Thoracic aorta (tissue), 2 donors: ENCODE measurements at regions not wholly inside any gene's neighbourhood (a gene's known extent, or its start where the extent isn't known, plus 50 kb on each side); places are given as distances from the start of the nearest gene placed in this dataset.
"Not testable (repeated sequence)": the region's sequence is repeated elsewhere in the genome, so short reads cannot be mapped to it uniquely, and the experiment has no call there.

Experiments
- ATAC-seq: fragments of 150-250 bp; one replicate; pipeline ENCODE4 v1.8.0; 2017; ENCODE audit warnings: low read depth; ENCODE audit not compliant: insufficient number of reproducible peaks, low FRiP score
- DNase-seq: peaks from one replicate; pipeline ENCODE4 v3.0.0-alpha.2; 2020; ENCODE audit warnings: low spot score
- H3K27ac ChIP-seq, 2 donors: fragments of 200-600 bp; sonication (generic); 1 replicate in 1 of 2; 2 replicates in 1 of 2; pipeline ENCODE4 v1.5.1; 2016; ENCODE audit warnings: mild to moderate bottlenecking in 2 of 2, moderate library complexity in 2 of 2
- H3K27me3 ChIP-seq: fragments of 200-600 bp; sonication (generic); replicated peaks from 2 replicates; pipeline ENCODE4 v1.6.0; 2016; ENCODE audit warnings: mild to moderate bottlenecking; ENCODE audit not compliant: insufficient read depth
- H3K36me3 ChIP-seq: fragments of 200-600 bp; sonication (generic); one replicate; pipeline ENCODE4 v1.5.1; 2016
- H3K4me1 ChIP-seq, 2 donors: fragments of 200-600 bp; sonication (generic); 1 replicate in 1 of 2; 2 replicates in 1 of 2; pipeline versions ENCODE4 v1.5.1 to v1.6.0; 2016; ENCODE audit warnings: low read depth in 2 of 2, mild to moderate bottlenecking in 1 of 2; ENCODE audit not compliant: control insufficient read depth in 1 of 2
- H3K4me3 ChIP-seq: fragments of 200-600 bp; sonication (generic); 2 replicates; pipeline ENCODE4 v1.5.1; 2016; ENCODE audit warnings: mild to moderate bottlenecking
- H3K9me3 ChIP-seq: fragments of 200-600 bp; sonication (generic); 2 replicates; pipeline ENCODE4 v1.5.1; 2016
- TF ChIP-seq, protein P1 (sequence below): fragments of 200-600 bp; sonication (generic); IDR thresholded peaks from one replicate; pipeline ENCODE4 v1.5.1; 2019; ENCODE audit warnings: antibody characterized with exemption

DNA sequence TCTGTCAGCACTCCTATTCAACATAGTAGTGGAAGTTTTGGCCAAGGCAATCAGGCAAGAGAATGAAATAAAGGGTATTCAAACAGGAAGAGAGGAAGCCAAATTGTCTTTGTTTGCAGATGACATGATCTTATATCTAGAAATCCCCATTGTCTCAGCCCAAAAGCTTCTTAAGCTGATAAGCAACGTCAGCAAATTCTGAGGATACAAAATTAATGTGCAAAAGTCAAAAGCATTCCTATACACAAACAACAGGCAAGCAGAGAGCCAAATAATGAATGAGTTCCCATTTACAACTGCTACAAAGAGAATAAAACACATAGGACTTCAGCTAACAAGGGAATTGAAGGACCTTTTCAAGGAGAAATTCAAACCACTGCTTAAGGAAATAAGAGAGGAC, 280.4 kb upstream of the LUZP2 start:
- H3K27me3 ChIP-seq, result no peaks in the 10 kb centered on the region
- H3K9me3 ChIP-seq, result no peaks in the 10 kb centered on the region
- no peak overlapping the region for H3K27ac ChIP-seq
- no peak for DNase-seq
- no peaks in the 10 kb centered on the region for H3K36me3 ChIP-seq
- no peak overlapping the region for H3K4me3 ChIP-seq
- no peaks in the 10 kb centered on the region for H3K4me1 ChIP-seq
- ATAC-seq, result no peak
- TF ChIP-seq, protein P1, sequence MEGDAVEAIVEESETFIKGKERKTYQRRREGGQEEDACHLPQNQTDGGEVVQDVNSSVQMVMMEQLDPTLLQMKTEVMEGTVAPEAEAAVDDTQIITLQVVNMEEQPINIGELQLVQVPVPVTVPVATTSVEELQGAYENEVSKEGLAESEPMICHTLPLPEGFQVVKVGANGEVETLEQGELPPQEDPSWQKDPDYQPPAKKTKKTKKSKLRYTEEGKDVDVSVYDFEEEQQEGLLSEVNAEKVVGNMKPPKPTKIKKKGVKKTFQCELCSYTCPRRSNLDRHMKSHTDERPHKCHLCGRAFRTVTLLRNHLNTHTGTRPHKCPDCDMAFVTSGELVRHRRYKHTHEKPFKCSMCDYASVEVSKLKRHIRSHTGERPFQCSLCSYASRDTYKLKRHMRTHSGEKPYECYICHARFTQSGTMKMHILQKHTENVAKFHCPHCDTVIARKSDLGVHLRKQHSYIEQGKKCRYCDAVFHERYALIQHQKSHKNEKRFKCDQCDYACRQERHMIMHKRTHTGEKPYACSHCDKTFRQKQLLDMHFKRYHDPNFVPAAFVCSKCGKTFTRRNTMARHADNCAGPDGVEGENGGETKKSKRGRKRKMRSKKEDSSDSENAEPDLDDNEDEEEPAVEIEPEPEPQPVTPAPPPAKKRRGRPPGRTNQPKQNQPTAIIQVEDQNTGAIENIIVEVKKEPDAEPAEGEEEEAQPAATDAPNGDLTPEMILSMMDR, result no peak

DNA sequence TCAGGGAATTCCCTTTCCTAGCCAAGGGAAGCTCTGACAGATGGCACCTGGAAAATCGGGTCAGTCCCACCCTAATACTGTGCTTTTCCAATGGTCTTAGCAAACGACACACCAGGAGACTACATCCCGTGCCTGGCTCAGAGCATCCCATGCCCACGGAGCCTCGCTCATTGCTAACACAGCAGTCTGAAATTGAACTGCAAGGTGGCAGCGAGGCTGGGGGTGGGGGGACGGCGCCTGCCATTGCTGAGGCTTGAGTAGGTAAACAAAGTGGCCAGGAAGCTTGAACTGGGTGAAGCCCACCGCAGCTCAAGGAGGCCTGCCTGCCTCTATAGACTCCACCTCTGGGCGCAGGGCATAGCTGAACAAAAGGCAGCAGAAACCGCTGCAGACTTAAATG, 279.5 kb upstream of the LUZP2 start:
- not testable (repeated sequence) for DNase-seq, H3K9me3 ChIP-seq, H3K4me1 ChIP-seq, H3K27ac ChIP-seq, ATAC-seq, H3K27me3 ChIP-seq, H3K36me3 ChIP-seq, H3K4me3 ChIP-seq

DNA sequence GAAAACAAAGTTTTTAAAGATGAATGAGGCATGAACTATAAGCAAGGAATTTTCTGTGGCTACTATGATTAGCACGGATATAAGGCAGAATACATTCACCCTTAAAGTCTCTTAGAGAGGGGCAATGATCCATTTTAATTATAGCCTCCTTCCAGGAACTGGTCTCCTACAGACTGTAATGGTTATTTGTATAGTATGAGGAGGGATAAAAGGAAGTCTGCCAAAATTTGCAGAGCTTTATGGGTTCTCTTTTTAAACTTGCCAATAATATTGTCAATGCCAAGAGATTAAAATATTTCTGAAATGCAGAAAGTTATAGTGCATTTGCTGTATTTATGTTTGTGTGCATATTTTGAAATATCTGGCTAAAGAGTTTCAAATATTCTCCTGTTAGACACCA, 271.4 kb upstream of the LUZP2 start:
- DNase-seq (no peak), ATAC-seq (no peak)
- H3K27ac ChIP-seq, result no peak overlapping the region
- H3K4me3 ChIP-seq, result no peak overlapping the region
- no peaks in the 10 kb centered on the region for H3K4me1 ChIP-seq
- no peaks in the 10 kb centered on the region for H3K9me3 ChIP-seq
- H3K36me3 ChIP-seq, result no peaks in the 10 kb centered on the region
- H3K27me3 ChIP-seq, result no peaks in the 10 kb centered on the region
- TF ChIP-seq, protein P1, result no peak

DNA sequence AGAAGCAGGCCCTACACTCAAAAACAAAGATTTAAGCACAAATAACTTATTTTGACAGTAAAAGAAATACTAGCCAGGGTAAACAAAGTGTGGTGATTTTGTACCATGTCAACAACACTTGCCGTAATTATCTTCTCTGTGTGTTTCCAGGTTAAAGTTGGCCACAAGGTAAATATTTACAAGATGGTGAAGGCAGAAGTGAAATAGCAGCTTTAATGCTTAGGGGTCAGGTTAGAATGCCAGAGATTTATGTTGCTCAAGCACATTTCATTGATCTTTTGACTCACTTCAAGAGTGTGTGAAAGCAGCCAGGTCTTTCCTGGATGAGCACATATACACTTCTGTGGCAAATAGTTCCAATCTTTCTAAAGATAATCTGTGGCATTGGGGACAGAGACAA, 270.2 kb upstream of the LUZP2 start:
- no peak for ATAC-seq
- H3K9me3 ChIP-seq, result no peaks in the 10 kb centered on the region
- no peaks in the 10 kb centered on the region for H3K36me3 ChIP-seq
- H3K4me3 ChIP-seq, result no peak overlapping the region
- no peaks in the 10 kb centered on the region for H3K4me1 ChIP-seq
- no peak overlapping the region for H3K27ac ChIP-seq
- TF ChIP-seq, protein P1, result no peak
- no peak for DNase-seq
- no peaks in the 10 kb centered on the region for H3K27me3 ChIP-seq

DNA sequence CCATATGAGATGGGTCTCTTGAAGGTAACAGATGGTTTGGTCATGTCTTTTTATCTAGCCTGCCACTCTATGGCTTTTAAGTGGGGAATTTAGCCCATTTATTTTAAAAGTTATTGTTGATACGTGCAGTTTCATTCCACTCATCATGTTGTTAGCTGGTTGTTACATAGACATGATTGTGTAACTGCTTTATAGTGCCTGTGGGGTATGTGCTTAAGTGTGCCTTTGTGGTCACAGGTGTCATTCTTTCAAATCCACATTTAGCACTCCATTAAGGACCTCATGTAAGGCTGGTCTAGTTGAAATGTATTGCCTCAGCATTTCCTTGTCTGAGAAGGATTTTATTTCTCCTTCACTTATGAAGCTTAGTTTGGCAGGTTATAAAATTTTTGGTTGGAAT, 263.8 kb upstream of the LUZP2 start:
- TF ChIP-seq, protein P1, result no peak
- Histone ChIP-seq H3K36me3 (no peaks in the 10 kb centered on the region), H3K4me1 (no peaks in the 10 kb centered on the region), H3K27ac (no peak overlapping the region), H3K4me3 (no peak overlapping the region), H3K27me3 (no peaks in the 10 kb centered on the region), H3K9me3 (no peaks in the 10 kb centered on the region)
- ATAC-seq, result no peak
- DNase-seq, result no peak

DNA sequence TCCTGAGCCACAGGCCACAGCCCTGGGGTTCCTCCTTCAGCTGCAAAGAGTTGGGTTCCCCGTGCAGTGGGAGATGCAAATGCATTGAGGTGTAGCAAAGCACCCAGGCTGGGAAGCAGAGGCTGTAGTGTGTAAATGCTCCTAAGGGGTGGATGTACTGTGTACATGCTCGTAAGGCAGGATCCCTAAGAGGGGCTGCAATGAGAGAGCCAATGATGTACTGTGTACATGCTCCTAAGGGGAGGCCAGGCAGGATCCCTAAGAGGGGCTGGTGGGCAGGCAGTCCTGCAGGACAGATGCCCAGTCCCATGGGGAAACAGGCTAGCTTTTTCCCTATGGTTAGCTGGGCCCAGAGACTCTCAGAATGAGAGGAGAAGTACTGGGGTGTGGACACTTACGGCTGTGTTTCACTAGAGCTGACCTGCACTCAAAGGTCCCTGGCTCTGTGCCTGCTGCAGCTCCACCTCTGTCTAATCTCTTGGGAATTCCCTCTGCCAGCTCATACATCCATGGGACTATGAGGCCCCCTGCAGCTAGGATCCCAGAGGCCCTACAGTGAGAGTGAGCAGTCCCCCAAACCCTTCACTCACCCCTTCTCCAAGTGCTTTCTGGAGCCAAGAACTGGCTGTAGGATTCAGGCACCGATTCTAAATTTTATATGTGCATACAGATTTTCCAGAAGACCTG, 261.9 kb upstream of the LUZP2 start:
- no peaks in the 10 kb centered on the region for H3K36me3 ChIP-seq
- no peaks in the 10 kb centered on the region for H3K9me3 ChIP-seq
- H3K4me3 ChIP-seq, result no peak overlapping the region
- H3K27me3 ChIP-seq, result no peaks in the 10 kb centered on the region
- TF ChIP-seq, protein P1, result no peak
- DNase-seq, result no peak
- no peak for ATAC-seq
- H3K27ac ChIP-seq, result no peak overlapping the region
- no peaks in the 10 kb centered on the region for H3K4me1 ChIP-seq
